MM.1S (cell line): ENCODE measurements at regions not wholly inside any gene's neighbourhood (a gene's known extent, or its start where the extent isn't known, plus 50 kb on each side); places are given as distances from the start of the nearest gene placed in this dataset.

Experiments used
- DNase-seq: peaks from one replicate; pipeline ENCODE4 v3.0.0-alpha.2; 2015
- H2AFZ ChIP-seq: fragments of 300-600 bp; sonication (generic); 2 replicates; pipeline ENCODE4 v1.6.0; 2016; ENCODE audit warnings: antibody characterized with exemption, low read length
- H3F3A ChIP-seq: fragments of 300-600 bp; sonication (generic); 2 replicates; pipeline ENCODE4 v1.6.1; 2016; ENCODE audit warnings: mild to moderate bottlenecking, antibody characterized with exemption, low read length, moderate library complexity, mixed read lengths; ENCODE audit not compliant: insufficient read depth
- H3K27ac ChIP-seq: fragments of 300-600 bp; sonication (generic); 2 replicates; pipeline ENCODE4 v1.5.1; 2016; ENCODE audit warnings: mild to moderate bottlenecking, low read length
- H3K27me3 ChIP-seq: fragments of 300-600 bp; sonication (generic); replicated peaks from 2 replicates; pipeline ENCODE4 v1.6.0; 2016; ENCODE audit warnings: low read length; ENCODE audit not compliant: insufficient read depth
- H3K36me3 ChIP-seq: fragments of 300-600 bp; sonication (generic); replicated peaks from 2 replicates; pipeline ENCODE4 v1.6.1; 2016; ENCODE audit warnings: mild to moderate bottlenecking, low read length, mixed read lengths; ENCODE audit not compliant: insufficient read depth
- H3K4me1 ChIP-seq: fragments of 300-600 bp; sonication (generic); 2 replicates; pipeline ENCODE4 v1.6.1; 2016; ENCODE audit warnings: low read length, mixed read lengths
- H3K4me2 ChIP-seq: fragments of 300-600 bp; sonication (generic); 2 replicates; pipeline ENCODE4 v1.6.0; 2016; ENCODE audit warnings: low read depth, low read length
- H3K4me3 ChIP-seq: fragments of 300-600 bp; sonication (generic); 2 replicates; pipeline ENCODE4 v1.5.1; 2016; ENCODE audit warnings: low read length, mixed read lengths
- H3K79me2 ChIP-seq: fragments of 300-600 bp; sonication (generic); 2 replicates; pipeline ENCODE4 v1.6.1; 2016; ENCODE audit warnings: mixed run types, low read length, mixed read lengths
- H3K9ac ChIP-seq: fragments of 300-600 bp; sonication (generic); 2 replicates; pipeline ENCODE4 v1.6.1; 2016; ENCODE audit warnings: low read length, mixed read lengths
- H3K9me2 ChIP-seq: fragments of 300-600 bp; sonication (generic); replicated peaks from 2 replicates; pipeline ENCODE4 v1.6.1; 2016; ENCODE audit warnings: mild to moderate bottlenecking, low read length, mixed read lengths; ENCODE audit not compliant: insufficient read depth
- H3K9me3 ChIP-seq: fragments of 300-600 bp; sonication (generic); replicated peaks from 2 replicates; pipeline ENCODE4 v1.6.1; 2016; ENCODE audit warnings: mild to moderate bottlenecking, low read length, mixed read lengths; ENCODE audit not compliant: insufficient read depth
- H4K20me1 ChIP-seq: fragments of 300-600 bp; sonication (generic); 2 replicates; pipeline ENCODE4 v1.6.1; 2016; ENCODE audit warnings: mild to moderate bottlenecking, low read length, moderate library complexity, mixed read lengths; ENCODE audit not compliant: insufficient read depth
- CTCF ChIP-seq: fragments of 300-600 bp; sonication (generic); IDR thresholded peaks from 2 replicates; pipeline ENCODE4 v1.5.1; 2016; ENCODE audit warnings: antibody characterized with exemption, low read length, mixed read lengths
- EZH2 ChIP-seq: fragments of 300-600 bp; sonication (generic); optimal IDR thresholded peaks from 2 replicates; pipeline ENCODE3; 2017; ENCODE audit warnings: low read depth, mild to moderate bottlenecking, antibody characterized with exemption, low read length, mixed read lengths
- EZH2phosphoT487 ChIP-seq: fragments of 300-600 bp; sonication (generic); IDR thresholded peaks from 2 replicates; pipeline ENCODE4 v1.6.1; 2018; ENCODE audit warnings: antibody characterized with exemption, low read length

GRCh38 chr5:89218364-89218763 is 335.4 kb upstream of the MEF2C start:
- no peak overlapping the region for H3K9ac ChIP-seq
- no peaks in the 10 kb centered on the region for H4K20me1 ChIP-seq
- no peak overlapping the region for H3K27ac ChIP-seq
- TF ChIP-seq CTCF (no peak), EZH2phosphoT487 (no peak)
- no peak overlapping the region for H2AFZ ChIP-seq
- no peak overlapping the region for H3K4me2 ChIP-seq
- H3K9me2 ChIP-seq: no peaks in the 10 kb centered on the region
- no peak overlapping the region for H3K4me3 ChIP-seq
- DNase-seq: no peak
- no peaks in the 10 kb centered on the region for H3K79me2 ChIP-seq
- no peaks in the 10 kb centered on the region for H3K27me3 ChIP-seq
- 0 out of 2 replicates have a peak, but pooled peaks cover 4% of the 10 kb centered on the region for H3K4me1 ChIP-seq
- no peaks in the 10 kb centered on the region for H3K9me3 ChIP-seq
- no peaks in the 10 kb centered on the region for H3K36me3 ChIP-seq
- H3F3A ChIP-seq: 0 out of 2 replicates have a peak, but pooled peaks cover 2% of the 10 kb centered on the region

GRCh38 chr5:89216606-89217005 is 333.6 kb upstream of the MEF2C start:
- Histone ChIP-seq H3K9ac (no peak overlapping the region), H3K27me3 (no peaks in the 10 kb centered on the region), H3K4me2 (peak overlapping the region; percentile 25; the same call in 1 of the 2 replicates), H4K20me1 (no peaks in the 10 kb centered on the region), H3F3A (0 out of 2 replicates have a peak, but pooled peaks cover 2% of the 10 kb centered on the region), H2AFZ (no peak overlapping the region), H3K4me1 (0 out of 2 replicates have a peak, but pooled peaks cover 4% of the 10 kb centered on the region), H3K9me3 (no peaks in the 10 kb centered on the region), H3K79me2 (no peaks in the 10 kb centered on the region), H3K9me2 (no peaks in the 10 kb centered on the region), H3K4me3 (no peak overlapping the region), H3K27ac (no peak overlapping the region), H3K36me3 (no peaks in the 10 kb centered on the region)
- TF ChIP-seq CTCF (no peak), EZH2 (no peak), EZH2phosphoT487 (no peak)
- peak; percentile 56 for DNase-seq

GRCh38 chr5:89213573-89213972 is 330.6 kb upstream of the MEF2C start:
- Histone ChIP-seq H3K27ac (no peak overlapping the region), H3K4me2 (no peak overlapping the region), H3K9me3 (no peaks in the 10 kb centered on the region), H3K9me2 (no peaks in the 10 kb centered on the region), H3K4me3 (no peak overlapping the region), H3K9ac (no peak overlapping the region), H3K4me1 (0 out of 2 replicates have a peak, but pooled peaks cover 4% of the 10 kb centered on the region), H3K79me2 (no peaks in the 10 kb centered on the region), H3K27me3 (no peaks in the 10 kb centered on the region), H4K20me1 (no peaks in the 10 kb centered on the region), H2AFZ (no peak overlapping the region), H3F3A (0 out of 2 replicates have a peak, but pooled peaks cover 2% of the 10 kb centered on the region), H3K36me3 (no peaks in the 10 kb centered on the region)
- TF ChIP-seq EZH2 (no peak), EZH2phosphoT487 (no peak), CTCF (no peak)
- no peak for DNase-seq
